SH-SY5Y (cell line): ENCODE measurements at regions not wholly inside any gene's neighbourhood (a gene's known extent, or its start where the extent isn't known, plus 50 kb on each side); places are given as distances from the start of the nearest gene placed in this dataset.

ENCODE experiments used
- GATA2 ChIP-seq: IDR thresholded peaks from 2 replicates; pipeline ENCODE4 v1.6.1; 2011; ENCODE audit warnings: mild to moderate bottlenecking, low read depth, low read length
- GATA3 ChIP-seq: IDR thresholded peaks from 2 replicates; pipeline ENCODE4 v1.6.1; 2011; ENCODE audit warnings: low read depth, mild to moderate bottlenecking, low read length, moderate library complexity

DNA sequence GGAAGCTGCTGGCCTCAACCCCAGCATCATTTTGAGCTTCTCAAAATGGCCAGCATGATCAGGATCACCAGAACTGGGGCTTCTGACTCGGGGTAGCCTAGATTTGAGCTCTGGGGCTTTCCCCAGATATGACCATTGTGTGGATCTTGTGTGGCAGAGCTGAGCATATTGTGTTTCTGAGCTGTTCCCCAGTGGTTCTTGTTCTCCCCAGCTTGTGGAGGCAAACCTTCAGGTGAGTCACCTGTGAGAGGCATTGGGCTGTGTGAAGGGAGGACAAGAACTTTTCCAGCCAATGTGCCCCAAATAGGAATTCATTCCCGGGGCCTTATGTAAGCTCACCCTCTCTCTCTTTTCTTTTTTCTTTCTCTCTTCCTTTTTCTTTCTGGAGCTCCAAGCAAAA lies 80.7 kb upstream of the PITX1 start:
- TF ChIP-seq GATA2 = no peak
- TF ChIP-seq GATA3 = no peak
